ENCODE measurements at regions not wholly inside any gene's neighbourhood (a gene's known extent, or its start where the extent isn't known, plus 50 kb on each side); places are given as distances from the start of the nearest gene placed in this dataset.
A peak's percentile ranks its signal among the peaks of the same experiment; 100 is the strongest.

- Histone ChIP-seq H3K9me3 (ENCODE audit: low read depth, low read length) (no peaks in the 10 kb centered on the region), H3K36me3 (ENCODE audit: insufficient read depth, low read length) (no peaks in the 10 kb centered on the region), H3K27me3 (ENCODE audit: insufficient read depth, low read length) (peaks cover 22% of the 10 kb centered on the region), H2AFZ (ENCODE audit: low read length) (no peak overlapping the region), H4K20me1 (ENCODE audit: insufficient read depth, low read length) (no peaks in the 10 kb centered on the region), H3K79me2 (ENCODE audit: insufficient read depth, low read length) (no peaks in the 10 kb centered on the region), H3K4me2 (ENCODE audit: insufficient read depth, low read length) (no peak overlapping the region), H3K4me1 (ENCODE audit: insufficient read depth, low read length) (peaks cover 2% of the 10 kb centered on the region), H3K27ac (ENCODE audit: low read depth, low read length) (no peak overlapping the region), H3K4me3 (ENCODE audit: insufficient read depth, low read length) (no peak overlapping the region)
- no peak for DNase-seq (ENCODE audit: insufficient read length, low spot score, missing footprints)
- TF ChIP-seq CTCF (IDR thresholded peaks at IDR 0.05; ENCODE audit: extremely low read depth, low read depth, low read length) = no peak
Observed at GRCh38 chr1:22388671-22389450, 62.8 kb upstream of the ZBTB40 start.

GRCh38 chr1:22393587-22393986, 58.1 kb upstream of the ZBTB40 start:
- peaks cover 40% of the 10 kb centered on the region for H3K27me3 ChIP-seq (ENCODE audit: insufficient read depth, low read length)

GRCh38 chr1:22398656-22399420, 52.8 kb upstream of the ZBTB40 start:
- Histone ChIP-seq H2AFZ (ENCODE audit: low read length) (no peak overlapping the region), H3K79me2 (ENCODE audit: insufficient read depth, low read length) (no peaks in the 10 kb centered on the region), H3K9me3 (ENCODE audit: low read depth, low read length) (no peaks in the 10 kb centered on the region), H3K4me3 (ENCODE audit: insufficient read depth, low read length) (no peak overlapping the region), H3K36me3 (ENCODE audit: insufficient read depth, low read length) (no peaks in the 10 kb centered on the region), H4K20me1 (ENCODE audit: insufficient read depth, low read length) (no peaks in the 10 kb centered on the region), H3K4me1 (ENCODE audit: insufficient read depth, low read length) (no peaks in the 10 kb centered on the region), H3K4me2 (ENCODE audit: insufficient read depth, low read length) (no peak overlapping the region), H3K27ac (ENCODE audit: low read depth, low read length) (no peak overlapping the region), H3K27me3 (ENCODE audit: insufficient read depth, low read length) (peaks cover 70% of the 10 kb centered on the region)
- peak; percentile 65 for DNase-seq (ENCODE audit: insufficient read length, low spot score, missing footprints)
- no peak for TF ChIP-seq CTCF (IDR thresholded peaks at IDR 0.05; ENCODE audit: extremely low read depth, low read depth, low read length)

More at GRCh38 chr1:22393587-22393986, 58.1 kb upstream of the ZBTB40 start:
- H3K79me2 ChIP-seq (ENCODE audit: insufficient read depth, low read length) = no peaks in the 10 kb centered on the region
- H3K4me2 ChIP-seq (ENCODE audit: insufficient read depth, low read length) = no peak overlapping the region
- H3K4me3 ChIP-seq (ENCODE audit: insufficient read depth, low read length) = no peak overlapping the region
- no peaks in the 10 kb centered on the region for H3K9me3 ChIP-seq (ENCODE audit: low read depth, low read length)
- TF ChIP-seq CTCF (IDR thresholded peaks at IDR 0.05; ENCODE audit: extremely low read depth, low read depth, low read length) = no peak
- no peaks in the 10 kb centered on the region for H3K36me3 ChIP-seq (ENCODE audit: insufficient read depth, low read length)
- H2AFZ ChIP-seq (ENCODE audit: low read length) = no peak overlapping the region
- no peak for DNase-seq (ENCODE audit: insufficient read length, low spot score, missing footprints)
- H3K4me1 ChIP-seq (ENCODE audit: insufficient read depth, low read length) = no peaks in the 10 kb centered on the region
- H3K27ac ChIP-seq (ENCODE audit: low read depth, low read length) = no peak overlapping the region
- no peaks in the 10 kb centered on the region for H4K20me1 ChIP-seq (ENCODE audit: insufficient read depth, low read length)

Data from osteoblast (primary cell).